ENCODE measurements at regions not wholly inside any gene's neighbourhood (a gene's known extent, or its start where the extent isn't known, plus 50 kb on each side); places are given as distances from the start of the nearest gene placed in this dataset.
"Not testable (repeated sequence)": the region's sequence is repeated elsewhere in the genome, so short reads cannot be mapped to it uniquely, and the experiment has no call there.

DNA sequence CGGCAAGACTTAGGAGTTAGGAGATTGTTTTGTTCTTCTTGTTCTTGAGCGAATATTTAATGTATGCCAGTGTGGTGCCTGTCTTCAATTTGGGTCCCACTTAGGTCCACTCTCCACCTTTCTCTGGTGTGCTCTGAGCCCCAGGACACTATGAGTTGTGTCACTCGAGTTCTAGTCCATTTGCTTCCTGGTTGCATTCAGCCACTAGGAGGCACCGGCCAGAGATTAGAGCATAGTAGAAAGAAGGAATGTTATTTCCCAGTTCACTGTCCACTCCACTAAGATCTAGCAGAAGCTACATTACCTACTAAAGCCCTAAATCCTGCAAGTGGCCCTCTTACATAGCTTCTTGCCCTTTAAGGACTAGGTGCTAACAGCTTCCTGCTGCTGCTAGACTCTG lies 326.9 kb downstream of the NAF1 start:
- ChIA-PET CTCF (interaction anchor here (0.8 kb wide), 1 partner anchor 10 kb away, joined by 3 read pairs; no protein-coding TSS in a partner anchor), POLR2A (no interaction called here)
- no peak for TF ChIP-seq SP1 (IDR thresholded peaks at IDR 0.05)
- no peak for TF ChIP-seq ARNT (IDR thresholded peaks at IDR 0.05)
- peak; percentile 17 for DNase-seq (ENCODE audit: extremely low spot score)

DNA sequence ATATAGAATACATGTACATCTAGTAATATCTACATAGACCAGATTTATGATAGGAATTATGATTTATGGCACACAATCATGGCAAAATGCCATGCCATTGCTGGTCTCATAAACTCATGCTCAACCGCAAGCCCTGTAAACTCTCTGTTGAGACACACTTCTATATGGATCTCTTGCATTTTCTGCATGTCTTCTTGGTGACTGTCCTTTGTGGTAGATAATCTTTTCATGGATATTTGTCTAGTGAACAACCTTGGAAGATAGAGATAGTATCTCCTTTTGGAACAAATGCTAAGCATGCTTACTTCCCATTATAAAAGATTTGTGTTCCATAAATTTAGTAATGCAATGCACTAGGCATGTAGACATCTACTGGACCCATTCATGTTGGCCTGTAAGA lies 328.0 kb downstream of the NAF1 start:
- TF ChIP-seq L3MBTL2 (conservative IDR thresholded peaks at IDR 0.05) (no peak), SUZ12 (IDR thresholded peaks at IDR 0.05) (no peak), BHLHE40 (IDR thresholded peaks at IDR 0.05; ENCODE audit: borderline replicate concordance) (no peak), TARDBP (IDR thresholded peaks at IDR 0.05) (no peak), SP1 (IDR thresholded peaks at IDR 0.05) (no peak), FOXA1 (IDR thresholded peaks at IDR 0.05) (no peak), ELF4 (IDR thresholded peaks at IDR 0.05) (no peak), LEF1 (IDR thresholded peaks at IDR 0.05; ENCODE audit: borderline replicate concordance) (no peak), FOXM1 (IDR thresholded peaks at IDR 0.05; ENCODE audit: borderline replicate concordance) (no peak), ARNT (IDR thresholded peaks at IDR 0.05) (no peak), NFRKB (IDR thresholded peaks at IDR 0.05) (no peak), HDGF (IDR thresholded peaks at IDR 0.05; ENCODE audit: borderline replicate concordance) (no peak)
- no peak for DNase-seq (ENCODE audit: extremely low spot score)

DNA sequence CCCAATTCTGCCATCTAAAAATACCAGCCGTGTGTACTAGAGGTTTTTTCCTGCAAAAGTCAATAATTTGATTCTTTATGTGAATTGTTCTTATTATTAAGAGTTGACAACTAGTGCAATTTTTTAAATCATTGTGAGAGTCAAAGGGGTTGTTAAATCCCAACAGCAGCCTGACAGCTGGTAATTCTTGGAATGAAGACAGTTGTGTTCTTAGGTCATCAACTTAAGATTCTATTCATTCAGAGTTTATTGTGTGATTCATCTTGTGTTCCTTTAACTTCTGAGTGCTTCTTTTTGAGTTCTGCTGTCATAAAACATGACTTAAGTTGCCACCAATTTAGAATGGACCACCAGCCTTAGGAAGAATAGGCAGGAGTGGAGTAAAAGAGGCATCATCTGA lies 329.0 kb downstream of the NAF1 start:
- TF ChIP-seq L3MBTL2 (conservative IDR thresholded peaks at IDR 0.05): no peak
- TF ChIP-seq, protein P1, sequence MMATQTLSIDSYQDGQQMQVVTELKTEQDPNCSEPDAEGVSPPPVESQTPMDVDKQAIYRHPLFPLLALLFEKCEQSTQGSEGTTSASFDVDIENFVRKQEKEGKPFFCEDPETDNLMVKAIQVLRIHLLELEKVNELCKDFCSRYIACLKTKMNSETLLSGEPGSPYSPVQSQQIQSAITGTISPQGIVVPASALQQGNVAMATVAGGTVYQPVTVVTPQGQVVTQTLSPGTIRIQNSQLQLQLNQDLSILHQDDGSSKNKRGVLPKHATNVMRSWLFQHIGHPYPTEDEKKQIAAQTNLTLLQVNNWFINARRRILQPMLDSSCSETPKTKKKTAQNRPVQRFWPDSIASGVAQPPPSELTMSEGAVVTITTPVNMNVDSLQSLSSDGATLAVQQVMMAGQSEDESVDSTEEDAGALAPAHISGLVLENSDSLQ (IDR thresholded peaks at IDR 0.05): no peak
- no peak for TF ChIP-seq SUZ12 (IDR thresholded peaks at IDR 0.05)
- no peak for TF ChIP-seq TARDBP (IDR thresholded peaks at IDR 0.05)
- TF ChIP-seq LEF1 (IDR thresholded peaks at IDR 0.05; ENCODE audit: borderline replicate concordance): no peak
- TF ChIP-seq BHLHE40 (IDR thresholded peaks at IDR 0.05; ENCODE audit: borderline replicate concordance): no peak
- TF ChIP-seq HDGF (IDR thresholded peaks at IDR 0.05; ENCODE audit: borderline replicate concordance): no peak
- TF ChIP-seq ARNT (IDR thresholded peaks at IDR 0.05): no peak
- TF ChIP-seq SP1 (IDR thresholded peaks at IDR 0.05): no peak
- POLR2A ChIA-PET: no interaction called here
- CTCF ChIA-PET: no interaction called here
- no peak for DNase-seq (ENCODE audit: extremely low spot score)

More for the DNA sequence above, 328.0 kb downstream of the NAF1 start:
- CTCF ChIA-PET: no interaction called here
- POLR2A ChIA-PET: no interaction called here

- CTCF ChIA-PET: no interaction called here
These were observed 329.4 kb downstream of the NAF1 start for GRCh38 chr4:162837241-162837640.

DNA sequence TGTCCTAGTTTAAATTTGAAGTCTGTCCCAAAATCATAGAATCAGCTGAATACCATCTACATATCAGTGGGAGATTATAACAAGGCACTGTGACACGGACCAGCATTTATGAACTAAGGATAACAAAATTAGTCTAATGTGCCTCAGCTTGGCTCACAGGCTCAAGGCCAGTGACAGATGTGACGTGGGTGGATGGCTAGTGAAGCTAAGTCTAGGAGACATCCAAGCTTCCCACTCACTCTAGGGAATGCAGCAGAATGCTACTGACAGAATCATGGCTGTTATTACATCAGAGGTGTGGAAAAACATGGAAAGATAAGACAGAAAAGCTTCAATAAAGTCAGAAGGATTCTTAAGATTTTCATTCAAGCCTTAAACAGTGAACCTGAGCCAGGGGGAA lies 329.9 kb downstream of the NAF1 start:
- CTCF ChIA-PET: no interaction called here
- POLR2A ChIA-PET: no interaction called here
- TF ChIP-seq HDGF (IDR thresholded peaks at IDR 0.05; ENCODE audit: borderline replicate concordance) (no peak), NFRKB (IDR thresholded peaks at IDR 0.05) (no peak), SUZ12 (IDR thresholded peaks at IDR 0.05) (no peak), ELF4 (IDR thresholded peaks at IDR 0.05) (no peak), FOXM1 (IDR thresholded peaks at IDR 0.05; ENCODE audit: borderline replicate concordance) (no peak), TARDBP (IDR thresholded peaks at IDR 0.05) (no peak), BHLHE40 (IDR thresholded peaks at IDR 0.05; ENCODE audit: borderline replicate concordance) (no peak), SP1 (IDR thresholded peaks at IDR 0.05) (no peak), ZNF384 (IDR thresholded peaks at IDR 0.05) (no peak), ARNT (IDR thresholded peaks at IDR 0.05) (no peak), FOXA1 (IDR thresholded peaks at IDR 0.05) (no peak), FOXK2 (IDR thresholded peaks at IDR 0.05) (no peak), CTBP1 (IDR thresholded peaks at IDR 0.05; ENCODE audit: borderline replicate concordance) (no peak), L3MBTL2 (conservative IDR thresholded peaks at IDR 0.05) (no peak), LEF1 (IDR thresholded peaks at IDR 0.05; ENCODE audit: borderline replicate concordance) (no peak)
- TF ChIP-seq, protein P1 (IDR thresholded peaks at IDR 0.05): no peak

More at GRCh38 chr4:162837241-162837640, 329.4 kb downstream of the NAF1 start:
- TF ChIP-seq ARNT (IDR thresholded peaks at IDR 0.05) (no peak), SP1 (IDR thresholded peaks at IDR 0.05) (no peak), HDGF (IDR thresholded peaks at IDR 0.05; ENCODE audit: borderline replicate concordance) (no peak)
- no peak for DNase-seq (ENCODE audit: extremely low spot score)
- POLR2A ChIA-PET: no interaction called here

DNA sequence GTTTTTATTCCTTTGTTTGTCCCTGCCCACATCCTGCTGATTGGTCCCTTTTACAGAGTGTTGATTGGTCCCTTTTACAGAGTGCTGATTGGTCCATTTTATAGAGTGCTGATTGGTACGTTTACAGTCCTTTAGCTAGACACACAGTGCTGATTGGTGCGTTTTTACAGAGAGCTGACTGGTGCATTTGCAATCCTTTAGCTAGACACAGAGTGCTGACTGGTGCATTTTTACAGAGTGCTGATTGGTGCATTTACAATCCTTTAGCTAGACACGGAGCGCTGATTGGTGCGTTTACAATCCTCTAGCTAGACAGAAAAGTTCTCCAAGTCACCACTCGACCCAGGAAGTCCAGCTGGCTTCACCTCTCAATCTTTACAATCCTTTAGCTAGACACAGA lies 330.4 kb downstream of the NAF1 start:
- DNase-seq (ENCODE audit: extremely low spot score); CTCF ChIA-PET; POLR2A ChIA-PET: not testable (repeated sequence)

More for the DNA sequence above, 329.9 kb downstream of the NAF1 start:
- no peak for DNase-seq (ENCODE audit: extremely low spot score)

DNA sequence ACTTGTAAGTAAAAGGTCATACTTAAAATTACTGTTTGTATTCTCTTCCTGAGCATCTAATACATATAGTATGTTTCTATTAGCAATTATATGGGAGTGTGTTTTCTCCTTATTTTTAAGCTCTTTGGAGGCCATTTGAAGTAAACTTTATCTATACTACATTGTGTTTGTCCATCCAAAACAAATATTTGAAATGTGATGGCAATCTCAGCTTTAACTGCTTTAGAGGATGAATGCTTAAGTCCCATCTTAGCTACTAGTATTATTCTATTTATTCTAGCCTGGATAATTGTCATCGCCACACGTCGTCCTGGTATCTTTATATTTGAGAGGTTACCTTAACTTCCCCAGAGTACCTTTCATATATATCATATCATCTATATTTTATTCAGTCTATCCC lies 335.8 kb downstream of the NAF1 start:
- CTCF ChIA-PET: no interaction called here
- no peak for DNase-seq (ENCODE audit: extremely low spot score)
- POLR2A ChIA-PET: no interaction called here
- TF ChIP-seq TARDBP (IDR thresholded peaks at IDR 0.05) (no peak), SUZ12 (IDR thresholded peaks at IDR 0.05) (no peak), ELF4 (IDR thresholded peaks at IDR 0.05) (no peak), FOXA1 (IDR thresholded peaks at IDR 0.05) (no peak), ARNT (IDR thresholded peaks at IDR 0.05) (no peak), LEF1 (IDR thresholded peaks at IDR 0.05; ENCODE audit: borderline replicate concordance) (no peak), FOXM1 (IDR thresholded peaks at IDR 0.05; ENCODE audit: borderline replicate concordance) (no peak), NFRKB (IDR thresholded peaks at IDR 0.05) (no peak), ZNF384 (IDR thresholded peaks at IDR 0.05) (no peak), L3MBTL2 (conservative IDR thresholded peaks at IDR 0.05) (no peak), BHLHE40 (IDR thresholded peaks at IDR 0.05; ENCODE audit: borderline replicate concordance) (no peak), FOXK2 (IDR thresholded peaks at IDR 0.05) (no peak), SP1 (IDR thresholded peaks at IDR 0.05) (no peak), HDGF (IDR thresholded peaks at IDR 0.05; ENCODE audit: borderline replicate concordance) (no peak), CTBP1 (IDR thresholded peaks at IDR 0.05; ENCODE audit: borderline replicate concordance) (no peak)
- TF ChIP-seq, protein P1 (IDR thresholded peaks at IDR 0.05): no peak

- POLR2A ChIA-PET; DNase-seq (ENCODE audit: extremely low spot score); CTCF ChIA-PET: not testable (repeated sequence)
These were observed 349.3 kb downstream of the NAF1 start for GRCh38 chr4:162817374-162817773.
